ENCODE measurements at regions not wholly inside any gene's neighbourhood (a gene's known extent, or its start where the extent isn't known, plus 50 kb on each side); places are given as distances from the start of the nearest gene placed in this dataset.

DNA sequence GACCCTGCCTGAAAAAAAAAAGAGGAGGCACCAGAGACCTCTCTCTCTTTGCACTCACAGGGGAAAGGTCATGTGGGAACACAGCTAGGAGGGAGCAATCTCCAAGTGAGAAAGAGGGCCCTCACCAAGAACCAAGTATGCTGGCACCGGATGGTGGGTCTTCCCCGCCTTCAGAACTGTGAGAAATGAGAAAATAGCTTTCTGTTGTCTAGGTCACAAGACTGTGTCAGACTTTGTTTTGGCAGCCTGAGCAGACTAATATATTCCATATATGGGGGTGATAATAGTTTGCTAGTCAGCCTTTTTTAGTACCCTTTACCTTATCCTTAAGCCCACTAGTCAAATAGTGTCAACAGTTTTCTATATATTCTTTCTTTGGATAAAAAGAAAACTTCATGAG lies 193.0 kb downstream of the TRIML1 start:
- CTCF ChIA-PET = interaction anchor here (0.6 kb wide), 1 partner anchor 1119 kb away, joined by 5 read pairs; no protein-coding TSS in a partner anchor
- no peak for ATAC-seq
- TF ChIP-seq POLR2AphosphoS2 (conservative IDR thresholded peaks at IDR 0.05; ENCODE audit: low read length) (no peak), PHF8 (IDR thresholded peaks at IDR 0.05; ENCODE audit: borderline replicate concordance, low read depth) (no peak), JUNB (IDR thresholded peaks at IDR 0.05) (no peak), CHD4 (IDR thresholded peaks at IDR 0.05; ENCODE audit: borderline replicate concordance) (no peak)
- no peak for DNase-seq (ENCODE audit: low read depth in 1 of 2, low spot score in 1 of 2)
- H3K4me1 ChIP-seq = no peaks in the 10 kb centered on the region
- H3K27ac ChIP-seq = no peak overlapping the region
- no peak overlapping the region for H3K4me2 ChIP-seq
- FAIRE-seq = no peak
- H3K4me3 ChIP-seq = no peak overlapping the region
- POLR2A ChIA-PET = no interaction called here
- no peaks in the 10 kb centered on the region for H3K9me3 ChIP-seq
- 93% methylated on average over 2 of the region's 2 CpGs for WGBS (ENCODE audit: missing lambda C conversion rate)

DNA sequence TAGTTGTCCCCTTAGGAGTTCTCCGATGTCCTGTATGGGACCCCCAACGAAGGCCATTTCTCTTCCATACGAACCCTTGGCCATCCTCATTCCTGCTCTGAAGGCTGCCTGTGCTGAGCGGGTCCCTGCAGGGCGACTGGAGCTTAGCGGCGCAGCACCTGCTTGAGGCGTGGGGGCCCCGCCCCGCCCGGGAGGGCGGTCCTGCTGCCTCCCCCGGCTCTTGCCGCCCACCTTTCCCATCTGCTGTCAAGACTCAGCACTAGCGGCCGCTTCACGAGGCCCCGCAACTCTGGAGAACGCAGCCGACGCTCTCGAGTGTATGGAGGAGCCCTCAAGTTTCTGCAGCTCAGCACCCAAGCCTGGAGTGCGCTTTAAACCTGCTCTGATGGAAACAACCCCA lies 197.7 kb downstream of the TRIML1 start:
- 95% methylated on average over 8 of the region's 23 CpGs for WGBS (ENCODE audit: missing lambda C conversion rate)
- no peak overlapping the region for H3K4me3 ChIP-seq
- H3K4me1 ChIP-seq = no peaks in the 10 kb centered on the region
- ATAC-seq (no peak), FAIRE-seq (no peak), DNase-seq (ENCODE audit: low read depth in 1 of 2, low spot score in 1 of 2) (no peak)
- H3K4me2 ChIP-seq = no peak overlapping the region
- ChIA-PET POLR2A (no interaction called here), CTCF (no interaction called here)
- no peak for TF ChIP-seq ZNF302 (CRISPR knock-in tag; IDR thresholded peaks at IDR 0.05)
- TF ChIP-seq KDM1A (IDR thresholded peaks at IDR 0.05; ENCODE audit: low read depth) = no peak
- TF ChIP-seq NR3C1 (IDR thresholded peaks at IDR 0.05) = no peak
- no peak overlapping the region for H3K27ac ChIP-seq
- no peaks in the 10 kb centered on the region for H3K9me3 ChIP-seq

DNA sequence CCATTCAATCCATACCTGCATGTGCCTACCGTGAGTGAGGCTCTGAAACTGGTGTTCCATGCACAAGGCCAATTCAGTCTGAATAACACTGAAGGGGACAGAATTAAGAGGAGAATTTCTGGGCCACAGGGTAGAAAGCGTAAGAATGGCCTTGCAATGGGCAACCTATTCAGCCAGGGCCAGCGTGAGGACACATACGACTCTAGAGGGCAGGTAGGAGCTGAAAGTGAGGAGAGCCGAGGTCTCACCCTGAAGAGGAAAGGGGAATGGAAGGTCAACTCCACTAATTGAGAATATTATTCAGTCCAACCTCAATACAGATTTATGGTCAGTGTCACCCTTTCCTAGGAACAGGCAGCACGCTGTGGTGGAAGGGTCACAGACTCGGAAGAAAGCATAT lies 202.2 kb downstream of the TRIML1 start:
- TF ChIP-seq, protein P1, sequence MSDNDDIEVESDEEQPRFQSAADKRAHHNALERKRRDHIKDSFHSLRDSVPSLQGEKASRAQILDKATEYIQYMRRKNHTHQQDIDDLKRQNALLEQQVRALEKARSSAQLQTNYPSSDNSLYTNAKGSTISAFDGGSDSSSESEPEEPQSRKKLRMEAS (IDR thresholded peaks at IDR 0.05) = no peak
- 89% methylated on average over 7 of the region's 7 CpGs for WGBS (ENCODE audit: missing lambda C conversion rate)
- ATAC-seq (no peak), FAIRE-seq (no peak), DNase-seq (ENCODE audit: low read depth in 1 of 2, low spot score in 1 of 2) (no peak)
- Histone ChIP-seq H3K9me3 (no peaks in the 10 kb centered on the region), H3K4me2 (no peak overlapping the region), H3K27ac (no peak overlapping the region), H3K4me3 (no peak overlapping the region), H3K4me1 (no peaks in the 10 kb centered on the region)
- ChIA-PET CTCF (no interaction called here), POLR2A (no interaction called here)

DNA sequence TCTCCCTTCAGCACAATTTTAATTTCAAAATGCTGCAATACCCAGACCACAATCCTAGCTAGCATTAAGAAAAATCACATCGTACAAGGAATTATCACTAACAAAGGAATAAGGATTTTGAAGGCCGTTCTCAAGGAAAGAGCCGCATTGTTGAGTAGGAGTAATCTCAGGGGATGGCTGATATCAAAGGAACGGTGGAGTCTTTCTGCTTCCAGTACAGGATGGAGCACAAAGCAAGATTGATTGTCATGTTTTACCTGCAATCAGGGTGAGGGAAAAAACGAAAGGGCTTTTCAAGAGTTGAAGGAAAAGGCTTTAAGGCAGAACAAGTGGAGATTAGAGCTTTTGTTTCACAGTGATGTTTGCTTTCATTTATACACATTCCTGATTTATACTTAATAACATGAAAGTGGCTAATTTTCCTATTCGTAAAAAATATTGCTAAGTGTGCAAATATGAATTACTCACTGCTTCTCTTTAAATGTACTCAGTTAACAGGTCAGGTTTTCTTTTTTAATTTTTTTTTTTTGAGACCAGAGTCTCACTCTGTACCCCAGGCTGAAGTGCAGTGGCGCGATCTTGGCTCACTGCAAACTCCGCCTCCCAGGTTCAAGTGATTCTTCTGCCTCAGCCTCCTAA lies 207.0 kb downstream of the TRIML1 start:
- POLR2A ChIA-PET = no interaction called here
- H3K9me3 ChIP-seq = no peaks in the 10 kb centered on the region
- 91% methylated on average over 9 of the region's 9 CpGs for WGBS (ENCODE audit: missing lambda C conversion rate)
- FAIRE-seq (no peak), DNase-seq (ENCODE audit: low read depth in 1 of 2, low spot score in 1 of 2) (no peak), ATAC-seq (no peak)
- no peak overlapping the region for H3K27ac ChIP-seq
- CTCF ChIA-PET = no interaction called here
- no peak overlapping the region for H3K4me2 ChIP-seq
- H3K4me3 ChIP-seq = no peak overlapping the region
- no peaks in the 10 kb centered on the region for H3K4me1 ChIP-seq
- no peak for TF ChIP-seq MAZ (IDR thresholded peaks at IDR 0.05; ENCODE audit: borderline replicate concordance, low read depth, low read length)
- no peak for TF ChIP-seq ESRRA (IDR thresholded peaks at IDR 0.05; ENCODE audit: borderline replicate concordance, low read length)
- no peak for TF ChIP-seq HOXB5 (CRISPR knock-in tag; IDR thresholded peaks at IDR 0.05)
- TF ChIP-seq JUNB (IDR thresholded peaks at IDR 0.05) = no peak
- TF ChIP-seq POLR2A (IDR thresholded peaks at IDR 0.05; ENCODE audit: low read length) = no peak
- no peak for TF ChIP-seq FOSL2 (IDR thresholded peaks at IDR 0.05)
- no peak for TF ChIP-seq FOSL2 (CRISPR knock-in tag; IDR thresholded peaks at IDR 0.05)
- no peak for TF ChIP-seq HEYL (CRISPR knock-in tag; IDR thresholded peaks at IDR 0.05)
- no peak for TF ChIP-seq CBX2 (IDR thresholded peaks at IDR 0.05; ENCODE audit: borderline replicate concordance, low read depth)
- no peak for TF ChIP-seq HDAC2 (IDR thresholded peaks at IDR 0.05)

DNA sequence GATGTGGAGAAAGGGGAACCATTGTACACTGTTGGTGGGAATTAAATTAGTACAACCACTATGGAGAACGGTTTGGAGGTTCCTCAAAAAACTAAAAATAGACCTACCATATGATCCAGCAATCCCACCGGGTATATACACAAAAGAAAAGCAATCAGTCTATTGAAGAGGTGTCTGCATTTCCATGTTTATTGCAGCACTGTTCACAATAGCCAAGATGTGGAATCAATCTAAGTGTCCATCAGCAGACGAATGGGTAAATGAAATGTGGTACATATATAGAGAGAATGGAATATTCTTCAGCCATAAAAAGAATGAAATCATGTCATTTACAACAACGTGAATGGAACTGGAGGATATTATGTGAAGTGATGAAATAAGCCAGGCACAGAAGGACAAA lies 208.1 kb downstream of the TRIML1 start:
- Histone ChIP-seq H3K4me1 (no peaks in the 10 kb centered on the region), H3K4me2 (no peak overlapping the region), H3K4me3 (no peak overlapping the region), H3K9me3 (no peaks in the 10 kb centered on the region), H3K27ac (no peak overlapping the region)
- ATAC-seq = no peak
- DNase-seq (ENCODE audit: low read depth in 1 of 2, low spot score in 1 of 2) = no peak
- ChIA-PET POLR2A (no interaction called here), CTCF (no interaction called here)
- TF ChIP-seq, protein P2, sequence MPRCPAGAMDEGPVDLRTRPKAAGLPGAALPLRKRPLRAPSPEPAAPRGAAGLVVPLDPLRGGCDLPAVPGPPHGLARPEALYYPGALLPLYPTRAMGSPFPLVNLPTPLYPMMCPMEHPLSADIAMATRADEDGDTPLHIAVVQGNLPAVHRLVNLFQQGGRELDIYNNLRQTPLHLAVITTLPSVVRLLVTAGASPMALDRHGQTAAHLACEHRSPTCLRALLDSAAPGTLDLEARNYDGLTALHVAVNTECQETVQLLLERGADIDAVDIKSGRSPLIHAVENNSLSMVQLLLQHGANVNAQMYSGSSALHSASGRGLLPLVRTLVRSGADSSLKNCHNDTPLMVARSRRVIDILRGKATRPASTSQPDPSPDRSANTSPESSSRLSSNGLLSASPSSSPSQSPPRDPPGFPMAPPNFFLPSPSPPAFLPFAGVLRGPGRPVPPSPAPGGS (IDR thresholded peaks at IDR 0.05) = no peak
- TF ChIP-seq CHD2 (IDR thresholded peaks at IDR 0.05; ENCODE audit: low read length, partially characterized antibody) = no peak
- TF ChIP-seq, protein P3, sequence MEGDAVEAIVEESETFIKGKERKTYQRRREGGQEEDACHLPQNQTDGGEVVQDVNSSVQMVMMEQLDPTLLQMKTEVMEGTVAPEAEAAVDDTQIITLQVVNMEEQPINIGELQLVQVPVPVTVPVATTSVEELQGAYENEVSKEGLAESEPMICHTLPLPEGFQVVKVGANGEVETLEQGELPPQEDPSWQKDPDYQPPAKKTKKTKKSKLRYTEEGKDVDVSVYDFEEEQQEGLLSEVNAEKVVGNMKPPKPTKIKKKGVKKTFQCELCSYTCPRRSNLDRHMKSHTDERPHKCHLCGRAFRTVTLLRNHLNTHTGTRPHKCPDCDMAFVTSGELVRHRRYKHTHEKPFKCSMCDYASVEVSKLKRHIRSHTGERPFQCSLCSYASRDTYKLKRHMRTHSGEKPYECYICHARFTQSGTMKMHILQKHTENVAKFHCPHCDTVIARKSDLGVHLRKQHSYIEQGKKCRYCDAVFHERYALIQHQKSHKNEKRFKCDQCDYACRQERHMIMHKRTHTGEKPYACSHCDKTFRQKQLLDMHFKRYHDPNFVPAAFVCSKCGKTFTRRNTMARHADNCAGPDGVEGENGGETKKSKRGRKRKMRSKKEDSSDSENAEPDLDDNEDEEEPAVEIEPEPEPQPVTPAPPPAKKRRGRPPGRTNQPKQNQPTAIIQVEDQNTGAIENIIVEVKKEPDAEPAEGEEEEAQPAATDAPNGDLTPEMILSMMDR (IDR thresholded peaks at IDR 0.05) = no peak
- TF ChIP-seq HOXB13 (CRISPR knock-in tag; IDR thresholded peaks at IDR 0.05; ENCODE audit: low read depth) = no peak
- no peak for TF ChIP-seq TFCP2L1 (CRISPR knock-in tag; IDR thresholded peaks at IDR 0.05)
- no peak for TF ChIP-seq RAD21 (conservative IDR thresholded peaks at IDR 0.05 in 1 of 2, IDR thresholded peaks at IDR 0.05 in 1 of 2)
- no peak for TF ChIP-seq HOXB5 (CRISPR knock-in tag; IDR thresholded peaks at IDR 0.05)
- TF ChIP-seq, protein P4, sequence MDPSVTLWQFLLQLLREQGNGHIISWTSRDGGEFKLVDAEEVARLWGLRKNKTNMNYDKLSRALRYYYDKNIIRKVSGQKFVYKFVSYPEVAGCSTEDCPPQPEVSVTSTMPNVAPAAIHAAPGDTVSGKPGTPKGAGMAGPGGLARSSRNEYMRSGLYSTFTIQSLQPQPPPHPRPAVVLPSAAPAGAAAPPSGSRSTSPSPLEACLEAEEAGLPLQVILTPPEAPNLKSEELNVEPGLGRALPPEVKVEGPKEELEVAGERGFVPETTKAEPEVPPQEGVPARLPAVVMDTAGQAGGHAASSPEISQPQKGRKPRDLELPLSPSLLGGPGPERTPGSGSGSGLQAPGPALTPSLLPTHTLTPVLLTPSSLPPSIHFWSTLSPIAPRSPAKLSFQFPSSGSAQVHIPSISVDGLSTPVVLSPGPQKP (IDR thresholded peaks at IDR 0.05; ENCODE audit: low read depth, low read length) = no peak
- TF ChIP-seq ZNF302 (CRISPR knock-in tag; IDR thresholded peaks at IDR 0.05) = no peak
- TF ChIP-seq TP53 (CRISPR knock-in tag; IDR thresholded peaks at IDR 0.05) = no peak
- no peak for FAIRE-seq
- WGBS (ENCODE audit: missing lambda C conversion rate) = 82% methylated on average over 4 of the region's 4 CpGs

Data from A549 (cell line).